ENCODE measurements at regions not wholly inside any gene's neighbourhood (a gene's known extent, or its start where the extent isn't known, plus 50 kb on each side); places are given as distances from the start of the nearest gene placed in this dataset.

- TF ChIP-seq CTCF (IDR thresholded peaks at IDR 0.05 in 4 of 5, conservative IDR thresholded peaks at IDR 0.05 in 1 of 5), result no peak
- TF ChIP-seq POLR2A (IDR thresholded peaks at IDR 0.05), result no peak
These were observed 102.4 kb upstream of the ARMC2 start for GRCh38 chr6:108745664-108746336.
